DMS153 treated with DMSO at 0.1 percent for 48 hours (cell line): ENCODE measurements at regions not wholly inside any gene's neighbourhood (a gene's known extent, or its start where the extent isn't known, plus 50 kb on each side); places are given as distances from the start of the nearest gene placed in this dataset.
"Not testable (repeated sequence)": the region's sequence is repeated elsewhere in the genome, so short reads cannot be mapped to it uniquely, and the experiment has no call there.

Source experiments
- DNase-seq: peaks from one replicate; lab custom pipeline; 2025; ENCODE audit not compliant: unreplicated experiment; lab: John Stamatoyannopoulos, UW

- no peak for DNase-seq
Observed at GRCh38 chr21:23138797-23139196, 2140.6 kb downstream of the NCAM2 start.

GRCh38 chr21:23152130-23152529 is 2153.9 kb downstream of the NCAM2 start:
- DNase-seq = no peak

GRCh38 chr21:23153842-23154241 is 2155.6 kb downstream of the NCAM2 start:
- DNase-seq = not testable (repeated sequence)

- no peak for DNase-seq
Observed at GRCh38 chr21:23155281-23155680, 2157.1 kb downstream of the NCAM2 start.

GRCh38 chr21:23160914-23161313 is 2162.7 kb downstream of the NCAM2 start:
- DNase-seq = no peak

- no peak for DNase-seq
Observed at GRCh38 chr21:23162198-23162946, 2164.2 kb downstream of the NCAM2 start.
